Pancreas (tissue), 10 donors: ENCODE measurements at regions not wholly inside any gene's neighbourhood (a gene's known extent, or its start where the extent isn't known, plus 50 kb on each side); places are given as distances from the start of the nearest gene placed in this dataset.

Experiments used
- ATAC-seq, 4 donors: fragments of 200-7000 bp; cut with Tn5 transposase; one replicate each; pipeline versions ENCODE4 v1.8.0 to v1.9.1; 2020; ENCODE audit warnings: mild to moderate bottlenecking in 4 of 4, moderate library complexity in 4 of 4
- DNase-seq, 6 donors: peaks; one replicate each; pipeline ENCODE4 v3.0.0-alpha.2; 2020
- FAIRE-seq: peaks from 2 replicates; lab custom pipeline; 2012; peaks lifted over from hg19 to GRCh38; lab: Jason Lieb, UNC
- H3K27ac ChIP-seq, 4 donors: fragments of 200-600 bp; sonication (generic); 1 replicate in 3 of 4; 2 replicates in 1 of 4; pipeline versions ENCODE4 v1.5.0 to v1.8.0; 2020
- H3K27me3 ChIP-seq, 4 donors: fragments of 200-600 bp; one replicate each; pipeline ENCODE4 v1.8.0; 2021
- H3K36me3 ChIP-seq, 3 donors: fragments of 200-600 bp; sonication (generic) in 1 of 3; one replicate each; pipeline versions ENCODE4 v1.5.0 to v1.8.0; 2020 to 2021
- H3K4me1 ChIP-seq, 3 donors: fragments of 200-600 bp; one replicate each; pipeline ENCODE4 v1.8.0; 2021
- H3K4me3 ChIP-seq, 4 donors: fragments of 200-600 bp; sonication (generic) in 2 of 4; one replicate each; pipeline versions ENCODE4 v1.5.0 to v1.8.0; 2020 to 2021
- H3K9me3 ChIP-seq, 4 donors: fragments of 200-600 bp; one replicate each; pipeline ENCODE4 v1.8.0; 2021
- WGBS, 2 donors: extraction: QIAGEN DNeasy Blood & Tissue Kit; methylation state at CpG; one replicate each; pipeline ENCODE4 v1.1.7; 2013; 5-methylcytosine and 5-hydroxymethylcytosine counted together
- intact Hi-C, 3 donors: fragments of 100-400 bp; cut with DNase I; formaldehyde crosslinking; loops; one replicate each; pipeline versions ENCODE4 v1.11.1 to v1.14.2; 2022
- TF ChIP-seq, protein P1 (sequence below), 4 donors: fragments of 200-600 bp; sonication (generic) in 3 of 4; IDR thresholded peaks; one replicate each; pipeline versions ENCODE4 v1.5.0 to v1.8.0; 2021; ENCODE audit warnings: antibody characterized with exemption in 4 of 4
- donor health status: healthy with polysubstance abuse.
- donor health status: DM: no; HTN: no; CAD: no; lungs with moderate emphysema.
- donor health status: DM: no; HTN: no; CAD: no.
- donor health status: control.
- donor health status: control.
- donor health status: Bipolar disorder and iron deficiency.
- donor health status: DM: yes; HTN: yes; CAD: no.
- donor health status: DM: no; HTN: no; CAD: no.
- donor health status: DM: no; HTN: no; CAD: no.
- donor health status: DM: yes; HTN: yes; CAD: no.

DNA sequence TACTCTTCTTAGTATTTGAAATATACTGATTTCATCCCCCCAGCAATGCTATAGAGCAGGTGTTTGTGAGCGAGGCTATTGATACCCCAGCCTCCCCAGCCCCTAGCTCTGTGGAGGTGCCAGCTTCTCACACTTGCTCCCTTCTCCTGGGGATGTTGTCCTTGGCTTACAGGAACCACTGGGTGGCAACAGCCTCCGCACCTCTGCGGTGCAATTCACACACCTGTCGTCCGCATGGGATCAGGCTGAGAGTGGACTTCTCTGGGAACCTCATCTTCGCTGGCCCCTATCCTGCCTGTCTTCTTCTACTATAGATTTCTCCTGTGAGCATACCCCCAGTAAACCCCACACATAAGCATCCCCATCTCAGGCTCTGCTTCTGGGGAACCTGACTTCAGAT, 103.9 kb upstream of the SLC6A11 start:
- 44 to 46% methylated on average over 6 of the region's 6 CpGs for WGBS, 2 donors
- H3K4me1 ChIP-seq = peaks cover 0 to 4% (median 0%) of the 10 kb centered on the region in 3 donors
- H3K9me3 ChIP-seq = no peaks in the 10 kb centered on the region
- no peaks in the 10 kb centered on the region for H3K36me3 ChIP-seq
- no peak for DNase-seq
- no peak overlapping the region for H3K4me3 ChIP-seq
- TF ChIP-seq, protein P1, sequence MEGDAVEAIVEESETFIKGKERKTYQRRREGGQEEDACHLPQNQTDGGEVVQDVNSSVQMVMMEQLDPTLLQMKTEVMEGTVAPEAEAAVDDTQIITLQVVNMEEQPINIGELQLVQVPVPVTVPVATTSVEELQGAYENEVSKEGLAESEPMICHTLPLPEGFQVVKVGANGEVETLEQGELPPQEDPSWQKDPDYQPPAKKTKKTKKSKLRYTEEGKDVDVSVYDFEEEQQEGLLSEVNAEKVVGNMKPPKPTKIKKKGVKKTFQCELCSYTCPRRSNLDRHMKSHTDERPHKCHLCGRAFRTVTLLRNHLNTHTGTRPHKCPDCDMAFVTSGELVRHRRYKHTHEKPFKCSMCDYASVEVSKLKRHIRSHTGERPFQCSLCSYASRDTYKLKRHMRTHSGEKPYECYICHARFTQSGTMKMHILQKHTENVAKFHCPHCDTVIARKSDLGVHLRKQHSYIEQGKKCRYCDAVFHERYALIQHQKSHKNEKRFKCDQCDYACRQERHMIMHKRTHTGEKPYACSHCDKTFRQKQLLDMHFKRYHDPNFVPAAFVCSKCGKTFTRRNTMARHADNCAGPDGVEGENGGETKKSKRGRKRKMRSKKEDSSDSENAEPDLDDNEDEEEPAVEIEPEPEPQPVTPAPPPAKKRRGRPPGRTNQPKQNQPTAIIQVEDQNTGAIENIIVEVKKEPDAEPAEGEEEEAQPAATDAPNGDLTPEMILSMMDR (IDR thresholded peaks at IDR 0.05) = no peak
- intact Hi-C loops = no loop called here
- ATAC-seq = no peak
- H3K27me3 ChIP-seq = no peaks in the 10 kb centered on the region
- FAIRE-seq = no peak
- H3K27ac ChIP-seq = no peak overlapping the region

- intact Hi-C loops = no loop called here
- TF ChIP-seq, protein P1 (IDR thresholded peaks at IDR 0.05) = no peak
- Histone ChIP-seq H3K36me3 (no peaks in the 10 kb centered on the region), H3K4me1 (no peaks in the 10 kb centered on the region), H3K27me3 (no peaks in the 10 kb centered on the region), H3K27ac (no peak overlapping the region), H3K4me3 (no peak overlapping the region), H3K9me3 (no peaks in the 10 kb centered on the region)
- WGBS, 2 donors = 26 to 41% methylated on average over 6 of the region's 6 CpGs
- no peak for DNase-seq
- FAIRE-seq = no peak
- no peak for ATAC-seq
Measured at GRCh38 chr3:10713656-10714055, 102.4 kb upstream of the SLC6A11 start.

- H3K27me3 ChIP-seq = no peaks in the 10 kb centered on the region
- no peak for FAIRE-seq
- no peaks in the 10 kb centered on the region for H3K4me1 ChIP-seq
- DNase-seq = no peak
- no peak for ATAC-seq
- H3K9me3 ChIP-seq = no peaks in the 10 kb centered on the region
- no peak overlapping the region for H3K27ac ChIP-seq
- TF ChIP-seq, protein P1 (IDR thresholded peaks at IDR 0.05) = no peak
- no peak overlapping the region for H3K4me3 ChIP-seq
- H3K36me3 ChIP-seq = no peaks in the 10 kb centered on the region
- intact Hi-C loops = no loop called here
- 69 to 86% methylated on average over 3 of the region's 3 CpGs for WGBS, 2 donors
Measured at GRCh38 chr3:10715886-10716285, 100.1 kb upstream of the SLC6A11 start.

DNA sequence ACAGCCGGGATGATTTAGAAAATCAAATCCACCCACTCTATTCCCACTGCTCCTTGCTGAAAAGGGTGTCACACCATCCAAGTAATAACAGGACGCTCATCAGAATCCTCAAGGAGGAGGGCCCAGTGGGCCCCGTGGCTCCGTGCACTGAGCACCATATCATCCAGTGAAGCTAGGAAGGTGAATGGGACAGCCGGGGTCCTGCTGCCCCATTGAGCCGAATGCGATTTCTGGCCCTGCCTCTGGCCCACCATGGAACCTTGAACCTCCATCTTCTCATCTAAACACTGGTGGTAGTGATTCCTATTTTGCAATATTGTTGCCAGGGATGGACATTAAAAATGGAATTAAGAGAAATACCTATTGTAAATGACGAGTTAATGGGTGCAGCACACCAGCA, 99.1 kb upstream of the SLC6A11 start:
- FAIRE-seq (no peak), ATAC-seq (no peak), DNase-seq (no peak)
- Histone ChIP-seq H3K4me1 (no peaks in the 10 kb centered on the region), H3K9me3 (no peaks in the 10 kb centered on the region), H3K4me3 (no peak overlapping the region), H3K36me3 (no peaks in the 10 kb centered on the region), H3K27ac (no peak overlapping the region), H3K27me3 (no peaks in the 10 kb centered on the region)
- TF ChIP-seq, protein P1 (IDR thresholded peaks at IDR 0.05) = no peak
- 66 to 78% methylated on average over 8 of the region's 8 CpGs for WGBS, 2 donors
- intact Hi-C loops = no loop called here

GRCh38 chr3:10717756-10718155, 98.3 kb upstream of the SLC6A11 start:
- FAIRE-seq = no peak
- Histone ChIP-seq H3K36me3 (no peaks in the 10 kb centered on the region), H3K27ac (no peak overlapping the region), H3K4me1 (no peaks in the 10 kb centered on the region), H3K4me3 (no peak overlapping the region), H3K9me3 (no peaks in the 10 kb centered on the region), H3K27me3 (no peaks in the 10 kb centered on the region)
- 79 to 82% methylated on average over 4 of the region's 4 CpGs for WGBS, 2 donors
- TF ChIP-seq, protein P1 (IDR thresholded peaks at IDR 0.05) = no peak
- DNase-seq = no peak
- ATAC-seq = no peak
- intact Hi-C loops = no loop called here
